Smooth muscle cell (in vitro differentiated cells): ENCODE measurements at regions not wholly inside any gene's neighbourhood (a gene's known extent, or its start where the extent isn't known, plus 50 kb on each side); places are given as distances from the start of the nearest gene placed in this dataset.

ENCODE experiments used
- DNase-seq: peaks from one replicate; lab custom pipeline; 2025; ENCODE audit not compliant: unreplicated experiment; lab: John Stamatoyannopoulos, UW
- H2AFZ ChIP-seq: fragments of 200-600 bp; sonication (generic); 2 replicates; pipeline ENCODE4 v1.6.0; 2016; ENCODE audit warnings: antibody characterized with exemption, low read depth, mild to moderate bottlenecking
- H3F3A ChIP-seq: fragments of 200-600 bp; sonication (generic); 2 replicates; pipeline ENCODE4 v1.6.0; 2017; ENCODE audit warnings: antibody characterized with exemption, low read depth
- H3K27ac ChIP-seq: fragments of 200-600 bp; sonication (generic); 2 replicates; pipeline ENCODE4 v1.5.1; 2016; ENCODE audit warnings: low read depth, mild to moderate bottlenecking
- H3K27me3 ChIP-seq: fragments of 200-600 bp; sonication (generic); 2 replicates; pipeline ENCODE4 v1.6.1; 2016; ENCODE audit warnings: low read depth, mild to moderate bottlenecking
- H3K36me3 ChIP-seq: fragments of 200-600 bp; sonication (generic); 2 replicates; pipeline ENCODE4 v1.5.1; 2016; ENCODE audit warnings: low read depth
- H3K4me1 ChIP-seq: fragments of 200-600 bp; sonication (generic); 2 replicates; pipeline ENCODE4 v1.5.1; 2016; ENCODE audit warnings: low read depth
- H3K4me2 ChIP-seq: fragments of 200-600 bp; sonication (generic); 2 replicates; pipeline ENCODE4 v1.6.0; 2016; ENCODE audit warnings: mild to moderate bottlenecking
- H3K4me3 ChIP-seq: fragments of 200-600 bp; sonication (generic); 2 replicates; pipeline ENCODE4 v1.5.1; 2016; ENCODE audit warnings: mild to moderate bottlenecking
- H3K79me2 ChIP-seq: fragments of 200-600 bp; sonication (generic); 2 replicates; pipeline ENCODE4 v1.6.0; 2016; ENCODE audit warnings: low read depth, mild to moderate bottlenecking
- H3K9ac ChIP-seq: fragments of 200-600 bp; sonication (generic); 2 replicates; pipeline ENCODE4 v1.6.0; 2016; ENCODE audit warnings: low read depth
- H3K9me3 ChIP-seq: fragments of 200-600 bp; sonication (generic); replicated peaks from 2 replicates; pipeline ENCODE4 v1.5.1; 2016; ENCODE audit warnings: low read depth
- H4K20me1 ChIP-seq: fragments of 200-600 bp; sonication (generic); 2 replicates; pipeline ENCODE4 v1.6.0; 2016; ENCODE audit warnings: low read depth
- CTCF ChIP-seq: fragments of 200-600 bp; sonication (generic); IDR thresholded peaks from 2 replicates; pipeline ENCODE4 v1.5.1; 2017; ENCODE audit warnings: borderline replicate concordance, mild to moderate bottlenecking, antibody characterized with exemption; ENCODE audit not compliant: insufficient read depth, poor library complexity, severe bottlenecking
- WGBS: methylation state at CpG from one replicate; pipeline ENCODE4 v1.1.7; 2016; ENCODE audit warnings: low lambda C conversion rate; 5-methylcytosine and 5-hydroxymethylcytosine counted together

- H3K9ac ChIP-seq, result no peak overlapping the region
- TF ChIP-seq CTCF, result no peak
- H3F3A ChIP-seq, result no peaks in the 10 kb centered on the region
- H3K79me2 ChIP-seq, result no peaks in the 10 kb centered on the region
- 72% methylated on average over 3 of the region's 3 CpGs for WGBS
- H3K27me3 ChIP-seq, result no peaks in the 10 kb centered on the region
- H3K9me3 ChIP-seq, result no peaks in the 10 kb centered on the region
- no peaks in the 10 kb centered on the region for H4K20me1 ChIP-seq
- H3K27ac ChIP-seq, result no peak overlapping the region
- H2AFZ ChIP-seq, result no peak overlapping the region
- no peaks in the 10 kb centered on the region for H3K36me3 ChIP-seq
- no peak overlapping the region for H3K4me2 ChIP-seq
- H3K4me1 ChIP-seq, result no peaks in the 10 kb centered on the region
- no peak for DNase-seq
- H3K4me3 ChIP-seq, result no peak overlapping the region
Observed at GRCh38 chr13:68347220-68347619, 1117.1 kb upstream of the PCDH9 start.

- TF ChIP-seq CTCF, result no peak
Observed at GRCh38 chr13:68345963-68346531, 1115.9 kb upstream of the PCDH9 start.

GRCh38 chr13:68323124-68323523, 1093.0 kb upstream of the PCDH9 start:
- Histone ChIP-seq H3K79me2 (no peaks in the 10 kb centered on the region), H2AFZ (no peak overlapping the region), H3K4me2 (no peak overlapping the region), H3K27me3 (no peaks in the 10 kb centered on the region), H4K20me1 (no peaks in the 10 kb centered on the region), H3K4me3 (no peak overlapping the region), H3K9me3 (peaks cover 3% of the 10 kb centered on the region), H3K9ac (no peak overlapping the region), H3K4me1 (no peaks in the 10 kb centered on the region), H3K36me3 (no peaks in the 10 kb centered on the region), H3F3A (no peaks in the 10 kb centered on the region), H3K27ac (no peak overlapping the region)
- WGBS, result 78% methylated on average over 2 of the region's 2 CpGs
- no peak for TF ChIP-seq CTCF
- DNase-seq, result no peak

More at GRCh38 chr13:68345963-68346531, 1115.9 kb upstream of the PCDH9 start:
- Histone ChIP-seq H3K4me1 (no peaks in the 10 kb centered on the region), H3K36me3 (no peaks in the 10 kb centered on the region), H3K4me3 (no peak overlapping the region), H3K9ac (no peak overlapping the region), H3K9me3 (no peaks in the 10 kb centered on the region), H3K27me3 (no peaks in the 10 kb centered on the region), H3K27ac (no peak overlapping the region), H3K79me2 (no peaks in the 10 kb centered on the region), H3K4me2 (no peak overlapping the region), H4K20me1 (no peaks in the 10 kb centered on the region), H3F3A (no peaks in the 10 kb centered on the region), H2AFZ (no peak overlapping the region)
- 96% methylated on average over 1 of the region's 1 CpG for WGBS
- no peak for DNase-seq

- TF ChIP-seq CTCF, result no peak
- H3K27me3 ChIP-seq, result no peaks in the 10 kb centered on the region
- H3K9me3 ChIP-seq, result peaks cover 3% of the 10 kb centered on the region
- no peak overlapping the region for H3K4me2 ChIP-seq
- H3K27ac ChIP-seq, result no peak overlapping the region
- no peak overlapping the region for H3K4me3 ChIP-seq
- H3K36me3 ChIP-seq, result no peaks in the 10 kb centered on the region
- no peaks in the 10 kb centered on the region for H3K79me2 ChIP-seq
- no peaks in the 10 kb centered on the region for H3F3A ChIP-seq
- WGBS, result 81% methylated on average over 2 of the region's 2 CpGs
- H3K4me1 ChIP-seq, result no peaks in the 10 kb centered on the region
- DNase-seq, result no peak
- H4K20me1 ChIP-seq, result no peaks in the 10 kb centered on the region
- H2AFZ ChIP-seq, result no peak overlapping the region
- H3K9ac ChIP-seq, result no peak overlapping the region
Observed at GRCh38 chr13:68319384-68319783, 1089.2 kb upstream of the PCDH9 start.
